DND-41 (cell line): ENCODE measurements at regions not wholly inside any gene's neighbourhood (a gene's known extent, or its start where the extent isn't known, plus 50 kb on each side); places are given as distances from the start of the nearest gene placed in this dataset.

Experiments
- ATAC-seq: fragments of 200-7000 bp; cut with Tn5 transposase; 3 replicates; pipeline ENCODE4 v1.9.1; 2021; ENCODE audit warnings: low read depth; ENCODE audit not compliant: insufficient read depth
- DNase-seq: peaks from one replicate; pipeline ENCODE4 v3.0.0-alpha.2; 2020
- H2AFZ ChIP-seq: 2 replicates; pipeline ENCODE4 v1.6.0; 2012; ENCODE audit warnings: low read depth, low read length
- H3K27ac ChIP-seq: 2 replicates; pipeline ENCODE4 v1.5.1; 2012; ENCODE audit warnings: low read length, inconsistent platforms
- H3K27me3 ChIP-seq: fragments of 200-600 bp; sonication (generic); 2 replicates; pipeline ENCODE4 v1.6.0; 2012; ENCODE audit warnings: low read length, mild to moderate bottlenecking, inconsistent platforms; ENCODE audit not compliant: insufficient read depth, poor library complexity
- H3K36me3 ChIP-seq: 2 replicates; pipeline ENCODE4 v1.5.1; 2012; ENCODE audit warnings: low read length, inconsistent platforms; ENCODE audit not compliant: insufficient read depth
- H3K4me1 ChIP-seq: 2 replicates; pipeline ENCODE4 v1.5.1; 2012; ENCODE audit warnings: mild to moderate bottlenecking, low read length; ENCODE audit not compliant: insufficient read depth
- H3K4me2 ChIP-seq: 2 replicates; pipeline ENCODE4 v1.6.0; 2012; ENCODE audit warnings: mild to moderate bottlenecking, moderate library complexity, low read length, inconsistent platforms; ENCODE audit not compliant: insufficient read depth
- H3K4me3 ChIP-seq, 2 experiments: fragments of 200-600 bp in 1 of 2; shearing (Covaris generic) in 1 of 2; 2 replicates each; pipeline ENCODE4 v1.5.1; 2012 to 2016; ENCODE audit warnings: inconsistent platforms in 2 of 2, low read length in 2 of 2, mild to moderate bottlenecking in 2 of 2, low read depth in 1 of 2, moderate library complexity in 1 of 2
- H3K79me2 ChIP-seq: 2 replicates; pipeline ENCODE4 v1.6.0; 2012; ENCODE audit warnings: low read length, inconsistent platforms; ENCODE audit not compliant: insufficient read depth
- H3K9ac ChIP-seq: 2 replicates; pipeline ENCODE4 v1.6.0; 2012; ENCODE audit warnings: low read depth, mild to moderate bottlenecking, inconsistent platforms, low read length, moderate library complexity
- H3K9me3 ChIP-seq: 2 replicates; pipeline ENCODE4 v1.5.1; 2012; ENCODE audit warnings: low read length, moderate library complexity, mild to moderate bottlenecking, inconsistent platforms; ENCODE audit not compliant: insufficient read depth, severe bottlenecking
- H4K20me1 ChIP-seq: 2 replicates; pipeline ENCODE4 v1.6.0; 2012; ENCODE audit warnings: low read length; ENCODE audit not compliant: insufficient read depth
- CTCF ChIP-seq: IDR thresholded peaks from 2 replicates; pipeline ENCODE4 v1.5.1; 2012; ENCODE audit warnings: borderline replicate concordance, low read length, moderate library complexity, mild to moderate bottlenecking; ENCODE audit not compliant: poor library complexity, severe bottlenecking; ENCODE audit errors: extremely low read depth
- EZH2 ChIP-seq: IDR thresholded peaks from 3 replicates; pipeline ENCODE4 v1.6.1; 2012; ENCODE audit warnings: borderline replicate concordance, low read depth, mild to moderate bottlenecking, moderate library complexity, low read length, inconsistent platforms; ENCODE audit not compliant: severe bottlenecking

- no peaks in the 10 kb centered on the region for H3K27me3 ChIP-seq
- DNase-seq = no peak
- no peak overlapping the region for H3K9ac ChIP-seq
- H3K4me2 ChIP-seq = no peak overlapping the region
- no peak overlapping the region for H3K27ac ChIP-seq
- no peaks in the 10 kb centered on the region for H3K4me1 ChIP-seq
- TF ChIP-seq EZH2 = no peak
- TF ChIP-seq CTCF = no peak
- no peaks in the 10 kb centered on the region for H4K20me1 ChIP-seq
- no peak overlapping the region for H3K4me3 ChIP-seq
- no peaks in the 10 kb centered on the region for H3K9me3 ChIP-seq
- no peak for ATAC-seq
- H3K79me2 ChIP-seq = no peaks in the 10 kb centered on the region
- no peaks in the 10 kb centered on the region for H3K36me3 ChIP-seq
- no peak overlapping the region for H2AFZ ChIP-seq
Measured at GRCh38 chr6:156434049-156434794, 343.0 kb upstream of the ARID1B start.

- no peaks in the 10 kb centered on the region for H4K20me1 ChIP-seq
- TF ChIP-seq CTCF = no peak
- no peak for TF ChIP-seq EZH2
- H3K36me3 ChIP-seq = no peaks in the 10 kb centered on the region
- no peaks in the 10 kb centered on the region for H3K4me1 ChIP-seq
- no peaks in the 10 kb centered on the region for H3K27me3 ChIP-seq
- ATAC-seq (no peak), DNase-seq (no peak)
- no peaks in the 10 kb centered on the region for H3K79me2 ChIP-seq
- no peak overlapping the region for H3K4me3 ChIP-seq
- H3K9me3 ChIP-seq = no peaks in the 10 kb centered on the region
- H3K9ac ChIP-seq = no peak overlapping the region
- no peak overlapping the region for H3K4me2 ChIP-seq
- H2AFZ ChIP-seq = no peak overlapping the region
- H3K27ac ChIP-seq = no peak overlapping the region
Measured at GRCh38 chr6:156432543-156432942, 344.6 kb upstream of the ARID1B start.

- Histone ChIP-seq H3K4me1 (no peaks in the 10 kb centered on the region), H3K4me3 (no peak overlapping the region), H3K4me2 (no peak overlapping the region), H3K27me3 (no peaks in the 10 kb centered on the region), H2AFZ (no peak overlapping the region), H3K9me3 (no peaks in the 10 kb centered on the region), H3K79me2 (no peaks in the 10 kb centered on the region), H3K27ac (no peak overlapping the region), H3K36me3 (no peaks in the 10 kb centered on the region), H4K20me1 (no peaks in the 10 kb centered on the region), H3K9ac (no peak overlapping the region)
- ATAC-seq (no peak), DNase-seq (no peak)
- TF ChIP-seq CTCF (no peak), EZH2 (no peak)
Measured at GRCh38 chr6:156430386-156430785, 346.8 kb upstream of the ARID1B start.

GRCh38 chr6:156427345-156427744 is 349.8 kb upstream of the ARID1B start:
- H3K27ac ChIP-seq = no peak overlapping the region
- TF ChIP-seq EZH2 = no peak
- TF ChIP-seq CTCF = no peak
- no peak overlapping the region for H3K4me2 ChIP-seq
- no peak overlapping the region for H3K4me3 ChIP-seq
- H3K4me1 ChIP-seq = no peaks in the 10 kb centered on the region
- H4K20me1 ChIP-seq = no peaks in the 10 kb centered on the region
- no peaks in the 10 kb centered on the region for H3K27me3 ChIP-seq
- H3K36me3 ChIP-seq = no peaks in the 10 kb centered on the region
- no peak overlapping the region for H3K9ac ChIP-seq
- no peak overlapping the region for H2AFZ ChIP-seq
- H3K79me2 ChIP-seq = no peaks in the 10 kb centered on the region
- no peak for ATAC-seq
- no peaks in the 10 kb centered on the region for H3K9me3 ChIP-seq
- DNase-seq = no peak
